ENCODE measurements at regions not wholly inside any gene's neighbourhood (a gene's known extent, or its start where the extent isn't known, plus 50 kb on each side); places are given as distances from the start of the nearest gene placed in this dataset.
"Not testable (repeated sequence)": the region's sequence is repeated elsewhere in the genome, so short reads cannot be mapped to it uniquely, and the experiment has no call there.

DNA sequence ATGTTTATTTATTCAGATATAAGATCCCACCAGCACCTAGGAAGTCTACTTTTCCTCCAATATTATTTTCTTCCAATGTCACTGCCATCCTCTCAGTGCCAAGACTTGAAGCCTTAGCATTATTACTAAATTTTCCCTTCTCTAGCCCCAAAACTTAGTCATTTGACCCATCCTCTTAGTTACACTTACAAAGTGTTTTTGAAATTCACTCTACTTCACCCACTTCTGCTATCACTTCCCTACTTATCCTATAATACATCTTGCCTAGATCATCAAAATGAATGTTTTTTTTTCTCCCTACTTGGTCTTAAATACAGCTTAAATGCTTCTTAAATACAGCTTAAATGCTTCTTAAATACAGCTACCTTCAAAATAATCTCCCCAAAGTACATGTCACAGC lies 376.6 kb downstream of the RSL24D1 start:
- H3K36me3 Mint-ChIP-seq: no peaks in the 10 kb centered on the region
- peaks cover 0 to 19% (median 5%) of the 10 kb centered on the region in 9 donors for H3K9me3 Mint-ChIP-seq
- no peak overlapping the region for H3K27ac Mint-ChIP-seq
- DNase-seq (no peak), ATAC-seq (no peak)
- no peak overlapping the region for H3K4me3 Mint-ChIP-seq
- POLR2A ChIA-PET: no interaction called here
- no peaks in the 10 kb centered on the region for H3K4me1 Mint-ChIP-seq
- H3K27me3 Mint-ChIP-seq: peaks cover 0 to 9% (median 0%) of the 10 kb centered on the region in 5 donors

DNA sequence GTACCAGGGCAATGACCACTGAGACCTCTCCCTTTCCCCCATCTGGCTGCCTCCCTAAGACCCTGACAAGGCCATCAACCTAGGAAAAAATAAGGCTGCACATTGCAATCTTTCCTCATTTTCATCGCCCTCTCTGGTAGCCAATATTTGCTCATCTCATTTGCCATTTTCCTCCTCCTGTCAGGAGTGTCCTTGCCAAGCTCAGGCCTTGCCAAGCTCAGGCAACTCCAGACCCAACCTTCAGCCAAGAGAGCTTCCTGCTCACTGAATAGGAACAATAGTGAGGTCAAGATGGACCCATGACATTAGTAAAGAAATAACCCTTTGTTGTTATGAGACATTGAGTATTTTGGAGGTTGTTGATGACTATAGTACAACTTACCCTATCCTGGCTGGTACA lies 380.3 kb downstream of the RSL24D1 start:
- ATAC-seq (no peak), DNase-seq (no peak)
- Mint-ChIP-seq H3K27ac (no peak overlapping the region), H3K9me3 (peaks cover 0 to 18% (median 7%) of the 10 kb centered on the region in 9 donors), H3K4me3 (no peak overlapping the region), H3K27me3 (peaks cover 0 to 9% (median 0%) of the 10 kb centered on the region in 5 donors), H3K4me1 (no peaks in the 10 kb centered on the region), H3K36me3 (no peaks in the 10 kb centered on the region)
- POLR2A ChIA-PET: no interaction called here

DNA sequence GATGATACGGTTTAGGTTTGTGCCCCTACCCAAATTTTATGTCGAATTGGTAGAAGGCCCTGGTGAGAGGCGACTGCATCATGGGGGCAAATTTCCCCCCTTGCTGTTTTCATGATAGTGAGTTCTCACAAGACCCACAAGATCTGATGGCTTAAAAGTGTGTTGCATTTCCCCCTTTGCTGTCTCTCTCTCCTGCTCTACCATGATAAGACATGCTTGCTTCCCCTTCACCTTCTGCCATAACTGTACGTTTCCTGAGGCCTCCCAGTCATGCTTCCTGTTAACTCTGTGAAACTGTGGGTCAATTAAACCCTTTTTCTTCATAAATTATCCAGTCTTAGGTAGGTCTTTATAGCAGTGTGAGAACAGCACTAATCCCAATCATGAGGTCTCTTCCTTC lies 381.2 kb downstream of the RSL24D1 start:
- POLR2A ChIA-PET: no interaction called here

DNA sequence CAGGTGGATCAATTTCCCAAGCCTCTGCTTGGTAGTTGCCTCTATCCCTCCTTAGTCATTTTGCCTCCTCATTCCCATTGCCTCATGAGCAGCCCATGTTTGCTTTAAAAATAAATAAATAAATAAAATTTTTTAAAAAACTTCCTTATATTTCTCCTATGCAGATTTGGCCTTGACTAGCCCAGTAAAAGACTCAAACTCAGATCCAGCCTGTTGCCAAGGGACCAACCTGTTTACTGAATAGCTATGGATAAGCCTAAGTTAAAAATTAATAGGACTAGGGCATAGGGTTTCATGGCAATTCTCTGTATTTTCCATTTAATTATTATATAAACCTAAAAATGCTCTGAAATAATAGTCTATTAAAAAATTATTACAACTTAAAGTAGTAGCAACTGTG lies 384.4 kb downstream of the RSL24D1 start:
- H3K4me1 Mint-ChIP-seq: no peaks in the 10 kb centered on the region
- no peak for ATAC-seq
- H3K27ac Mint-ChIP-seq: no peak overlapping the region
- H3K36me3 Mint-ChIP-seq: no peaks in the 10 kb centered on the region
- POLR2A ChIA-PET: no interaction called here
- DNase-seq: no peak
- H3K9me3 Mint-ChIP-seq: peaks cover 0 to 22% (median 7%) of the 10 kb centered on the region in 9 donors
- peaks cover 0 to 5% (median 0%) of the 10 kb centered on the region in 5 donors for H3K27me3 Mint-ChIP-seq
- no peak overlapping the region for H3K4me3 Mint-ChIP-seq

More for the DNA sequence above, 381.2 kb downstream of the RSL24D1 start:
- DNase-seq (no peak), ATAC-seq (no peak)
- H3K4me1 Mint-ChIP-seq: no peaks in the 10 kb centered on the region
- H3K9me3 Mint-ChIP-seq: peaks cover 0 to 22% (median 7%) of the 10 kb centered on the region in 9 donors
- H3K4me3 Mint-ChIP-seq: no peak overlapping the region
- H3K36me3 Mint-ChIP-seq: no peaks in the 10 kb centered on the region
- peaks cover 0 to 10% (median 0%) of the 10 kb centered on the region in 5 donors for H3K27me3 Mint-ChIP-seq
- no peak overlapping the region for H3K27ac Mint-ChIP-seq

DNA sequence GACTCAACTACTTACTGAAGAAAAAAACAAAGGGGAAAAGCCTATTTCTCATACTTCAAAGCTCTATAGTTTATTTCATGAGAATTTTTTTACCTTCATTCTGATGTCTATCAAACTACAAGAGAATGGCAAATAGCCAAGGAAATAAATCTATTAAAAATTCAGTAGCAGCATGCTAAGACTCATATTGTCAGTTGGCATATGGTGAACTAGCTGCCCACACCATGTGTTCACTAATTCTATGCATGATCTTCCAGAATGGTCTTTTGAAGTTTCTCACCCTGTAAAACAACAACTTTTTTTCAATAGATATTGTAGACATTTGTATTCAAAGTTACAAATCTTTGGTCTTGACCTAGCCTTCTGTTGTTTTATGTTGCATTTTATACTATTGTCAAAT lies 386.2 kb downstream of the RSL24D1 start:
- DNase-seq (no peak), ATAC-seq (no peak)
- Mint-ChIP-seq H3K9me3 (peaks cover 0 to 22% (median 5%) of the 10 kb centered on the region in 9 donors), H3K4me1 (no peaks in the 10 kb centered on the region), H3K4me3 (no peak overlapping the region), H3K36me3 (no peaks in the 10 kb centered on the region), H3K27ac (no peak overlapping the region), H3K27me3 (peaks cover 0 to 15% (median 2%) of the 10 kb centered on the region in 5 donors)
- POLR2A ChIA-PET: no interaction called here

DNA sequence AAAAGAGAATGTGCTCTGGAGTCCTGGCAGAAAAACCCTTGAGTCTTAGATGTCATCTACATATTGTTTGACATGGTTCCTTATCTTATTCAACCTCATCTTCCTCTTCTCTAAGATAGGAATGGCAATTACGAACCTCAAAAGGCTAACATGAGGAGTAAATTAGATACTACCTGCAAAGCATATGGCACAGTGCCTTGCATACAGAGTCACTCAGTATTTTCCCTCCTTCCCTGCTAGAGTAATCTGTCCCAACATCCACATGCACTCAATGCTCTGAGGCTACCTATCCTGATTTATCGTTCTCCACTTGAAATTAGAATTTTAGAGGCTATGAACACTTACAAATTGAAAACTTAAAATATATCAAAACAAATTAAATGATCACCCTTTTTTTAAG lies 386.7 kb downstream of the RSL24D1 start:
- no peak for DNase-seq
- Mint-ChIP-seq H3K4me1 (no peaks in the 10 kb centered on the region), H3K9me3 (peaks cover 0 to 22% (median 4%) of the 10 kb centered on the region in 9 donors), H3K36me3 (no peaks in the 10 kb centered on the region), H3K27ac (no peak overlapping the region), H3K27me3 (peaks cover 0 to 15% (median 2%) of the 10 kb centered on the region in 5 donors), H3K4me3 (no peak overlapping the region)
- no peak for ATAC-seq
- POLR2A ChIA-PET: no interaction called here

DNA sequence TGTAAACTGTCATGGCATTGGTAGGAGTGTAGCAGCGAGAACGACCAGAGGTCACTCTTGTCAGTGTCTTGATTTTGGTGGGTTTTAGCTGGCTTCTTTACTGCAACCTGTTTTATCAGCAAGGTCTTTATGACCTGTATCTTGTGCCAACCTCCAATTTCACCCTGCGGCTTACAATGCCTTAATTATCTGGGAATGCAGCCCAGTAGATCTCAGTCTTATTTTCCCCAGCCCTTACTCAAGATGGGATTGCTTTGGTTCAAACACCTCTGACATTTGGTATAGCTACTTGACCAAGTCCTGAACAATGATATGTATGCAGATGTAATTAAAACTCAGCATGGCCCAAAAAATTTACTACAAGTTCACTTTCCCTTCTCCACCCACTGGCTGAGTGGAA lies 388.4 kb downstream of the RSL24D1 start:
- Mint-ChIP-seq H3K9me3 (peaks cover 0 to 11% (median 0%) of the 10 kb centered on the region in 9 donors), H3K27me3 (peaks cover 0 to 15% (median 2%) of the 10 kb centered on the region in 5 donors)

DNA sequence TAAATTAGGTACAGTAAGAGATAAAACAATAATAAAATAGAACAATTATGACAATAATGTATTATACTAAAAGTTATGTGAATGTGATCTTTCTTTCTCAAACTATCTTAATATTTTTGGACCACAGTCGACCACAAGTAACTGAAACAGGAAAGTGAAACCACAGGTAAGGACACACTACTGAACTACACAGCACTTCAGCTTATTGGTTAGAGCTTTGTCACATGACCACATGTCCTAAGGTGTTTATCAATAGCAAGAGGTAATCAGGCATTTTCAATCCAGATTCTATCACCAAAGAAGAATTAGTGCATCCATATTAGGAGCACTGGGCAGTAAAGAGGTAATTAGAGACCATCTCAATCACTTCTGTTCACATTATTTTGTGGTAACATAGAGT lies 392.8 kb downstream of the RSL24D1 start:
- POLR2A ChIA-PET: no interaction called here
- Mint-ChIP-seq H3K4me1 (peaks cover 0 to 9% (median 0%) of the 10 kb centered on the region in 4 donors), H3K27ac (no peak overlapping the region), H3K4me3 (no peak overlapping the region), H3K36me3 (no peaks in the 10 kb centered on the region), H3K27me3 (peaks cover 0 to 12% (median 2%) of the 10 kb centered on the region in 5 donors), H3K9me3 (no peaks in the 10 kb centered on the region)
- DNase-seq (no peak), ATAC-seq (no peak)

More for the DNA sequence above, 388.4 kb downstream of the RSL24D1 start:
- DNase-seq (no peak), ATAC-seq (no peak)
- peaks cover 0 to 4% (median 0%) of the 10 kb centered on the region in 4 donors for H3K4me1 Mint-ChIP-seq
- no peaks in the 10 kb centered on the region for H3K36me3 Mint-ChIP-seq
- POLR2A ChIA-PET: no interaction called here
- no peak overlapping the region for H3K27ac Mint-ChIP-seq
- H3K4me3 Mint-ChIP-seq: no peak overlapping the region

DNA sequence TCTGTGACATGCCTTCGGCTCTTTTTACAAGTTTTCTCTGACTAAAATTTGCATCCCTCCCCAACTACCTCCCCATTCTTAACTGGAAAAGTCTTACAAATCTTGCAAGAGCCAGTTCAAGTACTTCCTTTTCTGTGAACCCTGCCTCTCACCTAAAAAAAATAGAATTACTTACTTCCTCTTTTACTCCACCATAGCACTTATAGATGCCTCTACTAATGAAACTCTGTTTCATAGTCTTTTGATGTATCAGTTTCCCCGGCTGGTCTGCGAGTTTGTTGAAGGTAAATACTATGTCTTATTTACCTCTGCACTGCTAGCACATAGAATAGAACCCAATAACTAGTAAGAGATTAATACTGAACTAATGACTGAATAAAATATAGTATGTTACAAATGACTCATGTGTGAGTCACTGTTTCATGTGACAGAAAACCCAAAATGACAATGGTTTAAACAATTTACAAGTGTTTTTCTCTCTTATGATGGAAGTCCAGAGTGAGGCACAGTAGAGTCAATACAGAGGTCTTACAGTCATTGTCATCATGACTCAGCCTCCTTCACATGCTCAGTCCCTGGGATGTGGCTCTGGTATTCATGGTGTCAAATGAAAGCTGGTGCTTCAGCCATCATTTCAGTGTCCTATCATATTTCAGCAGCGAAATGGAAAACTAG lies 393.5 kb downstream of the RSL24D1 start:
- DNase-seq (no peak), ATAC-seq (no peak)
- POLR2A ChIA-PET: no interaction called here
- Mint-ChIP-seq H3K9me3 (no peaks in the 10 kb centered on the region), H3K4me3 (no peak overlapping the region), H3K4me1 (peaks cover 0 to 9% (median 0%) of the 10 kb centered on the region in 4 donors), H3K27me3 (peaks cover 0 to 13% (median 2%) of the 10 kb centered on the region in 5 donors), H3K36me3 (no peaks in the 10 kb centered on the region), H3K27ac (no peak overlapping the region)

DNA sequence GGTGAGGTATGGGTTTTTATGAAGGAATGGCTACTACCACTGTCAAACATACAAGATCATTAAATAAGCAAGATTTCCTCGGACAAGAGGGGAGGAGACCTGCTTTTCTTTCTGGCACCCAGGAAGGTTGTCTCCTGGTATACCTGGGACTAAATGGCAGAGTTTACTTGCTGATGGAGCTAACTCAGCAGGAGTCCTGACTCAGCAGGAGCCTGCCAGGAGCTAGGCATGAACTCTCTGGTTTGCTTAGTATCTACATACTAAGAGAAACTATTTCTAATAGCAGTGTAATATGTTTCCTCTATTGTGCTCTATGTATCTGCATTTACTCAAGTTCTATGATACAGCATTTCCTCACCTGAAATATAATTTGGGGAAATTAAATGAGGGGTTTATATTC lies 404.2 kb downstream of the RSL24D1 start:
- POLR2A ChIA-PET: no interaction called here
- DNase-seq (no peak), ATAC-seq (no peak)
- Mint-ChIP-seq H3K27ac (no peak overlapping the region), H3K36me3 (no peaks in the 10 kb centered on the region), H3K27me3 (peaks cover 0 to 16% (median 5%) of the 10 kb centered on the region in 5 donors), H3K4me3 (no peak overlapping the region), H3K9me3 (peaks cover 0 to 3% (median 0%) of the 10 kb centered on the region in 9 donors), H3K4me1 (no peaks in the 10 kb centered on the region)

DNA sequence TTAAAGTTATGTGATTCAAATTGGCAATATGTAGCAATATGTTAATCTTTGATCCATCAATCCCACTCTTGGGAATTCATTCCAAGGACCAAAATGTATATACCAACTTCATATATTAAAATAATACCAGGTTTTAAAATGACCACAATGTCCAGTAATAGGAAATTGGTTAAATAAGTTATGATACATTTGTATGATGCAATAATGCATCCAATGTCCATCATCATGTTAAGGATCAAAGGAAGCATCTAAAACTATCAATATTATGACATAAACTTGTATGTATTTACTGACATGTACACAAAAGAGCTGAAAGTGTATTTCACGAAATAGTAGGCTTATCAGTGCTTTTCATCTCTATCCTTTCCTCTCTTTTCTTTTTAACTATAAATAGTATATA lies 406.0 kb downstream of the RSL24D1 start:
- H3K9me3 Mint-ChIP-seq: peaks cover 0 to 3% (median 0%) of the 10 kb centered on the region in 9 donors
- H3K4me3 Mint-ChIP-seq: no peak overlapping the region
- no peaks in the 10 kb centered on the region for H3K36me3 Mint-ChIP-seq
- POLR2A ChIA-PET: no interaction called here
- H3K27me3 Mint-ChIP-seq: peaks cover 0 to 7% (median 5%) of the 10 kb centered on the region in 5 donors
- ATAC-seq (no peak), DNase-seq (no peak)
- no peak overlapping the region for H3K27ac Mint-ChIP-seq
- no peaks in the 10 kb centered on the region for H3K4me1 Mint-ChIP-seq

DNA sequence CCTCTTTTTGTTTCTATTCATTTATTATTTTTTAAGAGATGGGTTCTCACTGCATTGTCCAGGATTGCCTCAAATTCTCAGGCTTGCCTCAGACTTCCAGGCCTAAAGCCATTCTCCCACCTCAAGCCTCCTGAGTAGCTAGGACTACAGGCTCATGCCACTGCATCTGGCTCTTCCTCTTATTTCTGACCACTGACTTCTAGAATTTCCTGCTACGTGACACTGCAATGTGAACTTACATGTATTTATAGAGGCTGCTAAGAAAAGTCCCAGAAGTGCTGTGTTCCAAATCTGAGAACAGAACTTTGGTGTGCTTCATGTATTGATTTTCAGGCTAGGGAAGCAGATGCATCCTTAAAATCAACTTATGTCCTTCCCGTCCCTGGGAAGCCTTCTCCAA lies 407.4 kb downstream of the RSL24D1 start:
- Mint-ChIP-seq H3K9me3 (peaks cover 0 to 10% (median 4%) of the 10 kb centered on the region in 9 donors), H3K4me3 (no peak overlapping the region), H3K27me3 (peaks cover 0 to 7% (median 5%) of the 10 kb centered on the region in 5 donors), H3K4me1 (no peaks in the 10 kb centered on the region), H3K27ac (no peak overlapping the region), H3K36me3 (peaks cover 0 to 5% (median 0%) of the 10 kb centered on the region in 3 donors)
- DNase-seq (no peak), ATAC-seq (no peak)
- POLR2A ChIA-PET: no interaction called here

DNA sequence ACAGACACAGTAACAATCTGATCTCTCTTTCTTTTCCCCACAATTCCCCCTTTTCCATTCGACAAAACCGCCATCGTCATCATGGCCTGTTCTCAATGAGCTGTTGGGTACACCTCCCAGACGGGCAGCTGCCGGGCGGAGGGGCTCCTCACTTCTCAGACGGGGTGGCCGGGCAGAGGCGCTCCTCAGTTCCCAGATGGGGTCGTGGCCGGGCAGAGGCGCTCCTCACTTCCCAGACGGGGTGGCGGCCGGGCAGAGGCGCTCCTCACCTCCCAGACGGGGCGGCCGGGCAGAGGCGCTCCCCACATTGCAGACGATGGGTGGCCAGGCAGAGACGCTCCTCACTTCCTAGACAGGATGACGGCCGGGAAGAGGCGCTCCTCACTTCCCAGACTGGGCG lies 415.5 kb downstream of the RSL24D1 start:
- H3K4me1 Mint-ChIP-seq, H3K36me3 Mint-ChIP-seq, DNase-seq, ATAC-seq, H3K27ac Mint-ChIP-seq, POLR2A ChIA-PET, H3K4me3 Mint-ChIP-seq: not testable (repeated sequence)
- peaks cover 0 to 18% (median 0%) of the 10 kb centered on the region in 5 donors for H3K27me3 Mint-ChIP-seq
- H3K9me3 Mint-ChIP-seq: peaks cover 3 to 28% (median 12%) of the 10 kb centered on the region in 9 donors

DNA sequence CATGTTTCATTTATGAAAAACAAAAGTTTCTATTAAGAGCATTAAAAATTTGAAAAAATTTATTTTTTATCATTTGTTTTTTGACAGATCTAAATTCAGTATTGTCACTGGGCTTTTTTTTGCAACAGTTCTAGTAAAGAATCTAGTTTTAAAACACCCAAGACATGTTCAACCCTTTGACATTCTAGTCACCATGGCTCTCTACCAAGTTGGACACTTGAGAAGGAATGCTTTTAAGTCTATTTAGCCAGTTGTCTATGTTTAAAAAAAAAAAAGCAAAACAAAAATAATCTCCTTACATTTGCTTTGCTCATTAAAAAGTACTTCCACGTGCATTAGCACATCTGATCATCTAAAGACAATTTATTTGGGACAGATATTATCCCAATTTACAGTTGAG lies 417.5 kb downstream of the RSL24D1 start:
- H3K9me3 Mint-ChIP-seq: peaks cover 3 to 20% (median 6%) of the 10 kb centered on the region in 9 donors
- POLR2A ChIA-PET: no interaction called here
- no peak overlapping the region for H3K4me3 Mint-ChIP-seq
- peaks cover 0 to 17% (median 0%) of the 10 kb centered on the region in 5 donors for H3K27me3 Mint-ChIP-seq
- DNase-seq: no peak
- H3K27ac Mint-ChIP-seq: no peak overlapping the region
- no peak for ATAC-seq
- no peaks in the 10 kb centered on the region for H3K4me1 Mint-ChIP-seq
- peaks cover 0 to 3% (median 0%) of the 10 kb centered on the region in 3 donors for H3K36me3 Mint-ChIP-seq

Measured in naive thymus-derived CD8-positive, alpha-beta T cell (primary cell).